Endothelial cell of umbilical vein (primary cell): ENCODE measurements at regions not wholly inside any gene's neighbourhood (a gene's known extent, or its start where the extent isn't known, plus 50 kb on each side); places are given as distances from the start of the nearest gene placed in this dataset.
"Not testable (repeated sequence)": the region's sequence is repeated elsewhere in the genome, so short reads cannot be mapped to it uniquely, and the experiment has no call there.

ENCODE experiments used
- BruUV-seq: library from RNA; stranded (reverse); fragments of 400-500 nt; replicated peaks from 2 replicates; lab custom pipeline; 2021; lab: Mats Ljungman, UMichigan
- CTCF ChIA-PET: fragments of 300-600, 350-600 bp; sonication (Branson Sonifier 250); formaldehyde crosslinking; loops from one replicate; lab custom pipeline; 2021; ENCODE audit warnings: antibody characterized with exemption, inconsistent platforms; lab: Charles Lee
- POLR2A ChIA-PET: fragments of 300-600, 350-600 bp; sonication (Branson Sonifier 250); formaldehyde crosslinking; loops from one replicate; lab custom pipeline; 2021; ENCODE audit warnings: antibody characterized with exemption, inconsistent platforms; lab: Charles Lee
- DNase-seq: peaks from one replicate; pipeline ENCODE4 v3.0.0-alpha.2; 2011; ENCODE audit warnings: low read depth, low spot score
- FAIRE-seq: peaks from 2 replicates; lab custom pipeline; 2011; peaks lifted over from hg19 to GRCh38; lab: Jason Lieb, UNC
- H2AFZ ChIP-seq: 2 replicates; pipeline ENCODE4 v1.6.0; 2012; ENCODE audit warnings: low read depth, low read length, control low read depth, inconsistent platforms
- H3K27ac ChIP-seq: 2 replicates; pipeline ENCODE4 v1.5.1; 2011; ENCODE audit warnings: low read depth, mild to moderate bottlenecking, control low read depth, low read length, moderate library complexity; ENCODE audit not compliant: insufficient read depth
- H3K27me3 ChIP-seq, 2 experiments: 2 replicates each; pipeline versions ENCODE4 v1.6.0 to v1.6.1; 2011; ENCODE audit warnings: low read length in 2 of 2, mixed read lengths in 1 of 2; ENCODE audit not compliant: control insufficient read depth in 2 of 2, insufficient read depth in 2 of 2
- H3K36me3 ChIP-seq, 2 experiments: 2 replicates in 1 of 2; 3 replicates in 1 of 2; pipeline ENCODE4 v1.5.1; 2011; ENCODE audit warnings: low read length in 2 of 2, mild to moderate bottlenecking in 1 of 2, moderate library complexity in 1 of 2; ENCODE audit not compliant: control insufficient read depth in 2 of 2, insufficient read depth in 2 of 2; ENCODE audit errors: extremely low read depth in 1 of 2
- H3K4me1 ChIP-seq: 3 replicates; pipeline ENCODE4 v1.5.1; 2011; ENCODE audit warnings: mild to moderate bottlenecking, low read length; ENCODE audit not compliant: control insufficient read depth, insufficient read depth; ENCODE audit errors: extremely low read depth
- H3K4me2 ChIP-seq: 2 replicates; pipeline ENCODE4 v1.6.1; 2011; ENCODE audit warnings: low read length, control low read depth, mixed read lengths; ENCODE audit not compliant: insufficient read depth
- H3K4me3 ChIP-seq, 3 experiments: fragments of 200-600 bp in 1 of 3; sonication (generic), shearing (Covaris generic) in 1 of 3; replicated peaks in 1 of 3; 2 replicates each; pipeline ENCODE4 v1.5.1; 2011 to 2016; ENCODE audit warnings: control low read depth in 3 of 3, low read length in 3 of 3, mild to moderate bottlenecking in 2 of 3, inconsistent platforms in 1 of 3, low read depth in 1 of 3, moderate library complexity in 1 of 3; ENCODE audit not compliant: insufficient read depth in 1 of 3
- H3K79me2 ChIP-seq: 2 replicates; pipeline ENCODE4 v1.6.0; 2012; ENCODE audit warnings: low read length, inconsistent platforms; ENCODE audit not compliant: control insufficient read depth, insufficient read depth
- H3K9ac ChIP-seq: replicated peaks from 2 replicates; pipeline ENCODE3; 2011; ENCODE audit warnings: low read length, control low read depth; ENCODE audit not compliant: insufficient read depth; ENCODE audit errors: extremely low read depth
- H3K9me1 ChIP-seq: replicated peaks from 3 replicates; pipeline ENCODE4 v1.6.0; 2011; ENCODE audit warnings: mild to moderate bottlenecking, low read length; ENCODE audit not compliant: control insufficient read depth, insufficient read depth; ENCODE audit errors: extremely low read depth
- H3K9me3 ChIP-seq: replicated peaks from 2 replicates; pipeline ENCODE4 v1.5.1; 2012; ENCODE audit warnings: low read length, inconsistent platforms; ENCODE audit not compliant: control insufficient read depth, insufficient read depth
- H4K20me1 ChIP-seq: replicated peaks from 2 replicates; pipeline ENCODE3; 2011; ENCODE audit warnings: mild to moderate bottlenecking, low read length; ENCODE audit not compliant: control insufficient read depth, insufficient read depth; ENCODE audit errors: extremely low read depth
- CTCF ChIP-seq, 2 donors: IDR thresholded peaks; 1 replicate in 1 of 2; 2 replicates in 1 of 2; pipeline ENCODE4 v1.5.1; 2011; ENCODE audit warnings: low read length in 2 of 2, mild to moderate bottlenecking in 2 of 2, moderate library complexity in 2 of 2, control low read depth in 1 of 2, inconsistent platforms in 1 of 2, low read depth in 1 of 2; ENCODE audit not compliant: insufficient read depth in 1 of 2; ENCODE audit errors: extremely low read depth in 1 of 2
- EZH2 ChIP-seq: IDR thresholded peaks from 2 replicates; pipeline ENCODE4 v1.6.1; 2012; ENCODE audit warnings: borderline replicate concordance, low read depth, mild to moderate bottlenecking, moderate library complexity, low read length, inconsistent platforms; ENCODE audit not compliant: severe bottlenecking
- FOS ChIP-seq: IDR thresholded peaks from 2 replicates; pipeline ENCODE4 v1.6.1; 2011; ENCODE audit warnings: mild to moderate bottlenecking, low read length, moderate library complexity, borderline replicate concordance; ENCODE audit not compliant: insufficient read depth
- GATA2 ChIP-seq: IDR thresholded peaks from 2 replicates; pipeline ENCODE4 v1.7.0; 2011; ENCODE audit warnings: low read depth, mild to moderate bottlenecking, moderate library complexity, mixed read lengths, low read length; ENCODE audit not compliant: insufficient read length, insufficient read depth
- JUN ChIP-seq: IDR thresholded peaks from 2 replicates; pipeline ENCODE4 v1.6.1; 2011; ENCODE audit warnings: borderline replicate concordance, low read depth; ENCODE audit not compliant: insufficient read length, insufficient read depth
- MYC ChIP-seq: IDR thresholded peaks from one replicate; pipeline ENCODE4 v1.6.1; 2011; ENCODE audit warnings: mild to moderate bottlenecking, low read depth, low read length
- POLR2A ChIP-seq: IDR thresholded peaks from 2 replicates; pipeline ENCODE4 v1.6.1; 2012; ENCODE audit warnings: low read depth, mild to moderate bottlenecking, control low read depth, low read length
- POLR2AphosphoS5 ChIP-seq: IDR thresholded peaks from 2 replicates; pipeline ENCODE4 v1.6.1; 2012; ENCODE audit warnings: low read depth, mild to moderate bottlenecking, control low read depth, low read length, moderate library complexity; ENCODE audit not compliant: insufficient read depth
- dilution Hi-C: fragments of 300-500 bp; cut with MboI; formaldehyde crosslinking; loops from one replicate; pipeline ENCODE4 v1.15.0; 2019; ENCODE audit warnings: low sequenced_read_pairs; ENCODE audit not compliant: extremely low pct_ligation_motif_present
- intact Hi-C: fragments of 100-400 bp; cut with micrococcal nuclease; formaldehyde crosslinking; loops from one replicate; pipeline ENCODE4 v1.10.0; 2022
- TF ChIP-seq, protein P1 (sequence below): IDR thresholded peaks from 2 replicates; pipeline ENCODE4 v1.6.1; 2011; ENCODE audit not compliant: insufficient read depth, insufficient read length

- Histone ChIP-seq H3K9me1 (no peaks in the 10 kb centered on the region), H3K27me3 (no peaks in the 10 kb centered on the region), H3K4me3 (no peak overlapping the region), H3K9me3 (peaks cover 6% of the 10 kb centered on the region), H4K20me1 (no peaks in the 10 kb centered on the region), H3K79me2 (no peaks in the 10 kb centered on the region), H3K4me1 (no peaks in the 10 kb centered on the region), H3K4me2 (no peak overlapping the region), H3K27ac (no peak overlapping the region), H2AFZ (no peak overlapping the region), H3K36me3 (no peaks in the 10 kb centered on the region), H3K9ac (no peak overlapping the region)
- intact Hi-C loops: loop anchor here (10.0 kb wide), 1 partner anchor 374 kb away; no protein-coding TSS in a partner anchor
- FAIRE-seq: no peak
- POLR2A ChIA-PET: no interaction called here
- no TSS peak for BruUV-seq
- CTCF ChIA-PET: no interaction called here
- TF ChIP-seq POLR2AphosphoS5: no peak
- no peak for TF ChIP-seq MYC
- no peak for TF ChIP-seq POLR2A
- no peak for TF ChIP-seq GATA2
- no peak for TF ChIP-seq JUN
- TF ChIP-seq FOS: no peak
- TF ChIP-seq CTCF (IDR thresholded peaks at IDR 0.05; ENCODE audit: extremely low read depth in 1 of 2, insufficient read depth in 1 of 2, low read depth in 1 of 2, low read length in 2 of 2): no peak
- TF ChIP-seq, protein P1, sequence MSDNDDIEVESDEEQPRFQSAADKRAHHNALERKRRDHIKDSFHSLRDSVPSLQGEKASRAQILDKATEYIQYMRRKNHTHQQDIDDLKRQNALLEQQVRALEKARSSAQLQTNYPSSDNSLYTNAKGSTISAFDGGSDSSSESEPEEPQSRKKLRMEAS: no peak
- TF ChIP-seq EZH2: no peak
- no peak for DNase-seq
- dilution Hi-C loops: no loop called here
Measured at GRCh38 chr12:131290255-131290959, 336.7 kb downstream of the ADGRD1 start.

DNA sequence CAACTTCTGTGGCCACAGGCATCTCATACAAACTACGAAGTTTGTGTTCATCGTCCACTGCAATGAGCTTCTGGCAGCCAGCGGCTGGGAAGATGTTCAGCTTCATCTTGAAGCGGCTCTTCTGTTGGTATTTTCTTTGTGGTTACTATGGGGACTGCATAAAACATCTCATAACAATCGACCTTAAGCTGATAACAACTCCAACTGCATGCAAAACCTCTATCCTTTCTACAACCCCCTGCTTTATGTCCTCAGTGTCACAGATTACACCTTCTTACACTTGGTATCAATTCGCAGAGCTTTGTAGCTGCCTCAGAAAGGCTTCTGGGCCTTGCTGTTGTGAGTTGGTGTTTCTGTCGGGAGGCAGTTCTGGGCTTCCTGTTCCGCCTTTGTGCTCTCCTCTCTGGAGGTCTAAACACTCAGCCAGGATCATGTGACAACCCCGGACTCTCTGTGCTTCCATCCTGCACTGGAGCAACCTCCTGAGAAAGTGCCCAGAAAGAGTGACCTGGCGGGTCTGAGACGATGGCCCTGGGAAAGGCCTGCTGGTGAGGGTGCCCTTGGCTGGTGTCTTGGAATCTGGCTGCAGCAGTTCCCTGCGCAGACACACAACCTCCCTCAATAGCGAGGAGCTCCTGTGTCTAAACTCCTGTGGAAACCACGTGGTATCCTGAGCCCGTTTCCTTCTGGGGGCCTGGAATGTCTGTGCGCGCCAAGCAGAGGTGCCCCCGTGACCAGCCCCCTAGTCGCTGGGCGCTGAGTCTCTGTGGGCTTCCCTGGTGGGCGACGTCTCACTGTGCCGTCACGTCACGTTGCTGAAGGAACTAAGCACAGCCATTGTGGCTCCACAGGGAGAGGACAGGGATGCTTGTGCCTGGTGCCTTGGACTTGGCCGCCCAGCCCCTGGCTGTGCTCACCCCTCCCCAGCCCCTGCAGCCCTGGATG, 339.6 kb downstream of the ADGRD1 start:
- H3K27me3 ChIP-seq, FAIRE-seq, POLR2A ChIA-PET, H3K79me2 ChIP-seq, H3K4me2 ChIP-seq, H2AFZ ChIP-seq, H3K9ac ChIP-seq, H3K27ac ChIP-seq, dilution Hi-C loops, H3K4me3 ChIP-seq, H3K4me1 ChIP-seq, DNase-seq, BruUV-seq, H3K9me1 ChIP-seq, H3K9me3 ChIP-seq, H3K36me3 ChIP-seq, CTCF ChIA-PET, H4K20me1 ChIP-seq: not testable (repeated sequence)
- intact Hi-C loops: loop anchor here (10.0 kb wide), 1 partner anchor 371 kb away; no protein-coding TSS in a partner anchor
